Amniotic stem cell (primary cell): ENCODE measurements at regions not wholly inside any gene's neighbourhood (a gene's known extent, or its start where the extent isn't known, plus 50 kb on each side); places are given as distances from the start of the nearest gene placed in this dataset.
A peak's percentile ranks its signal among the peaks of the same experiment; 100 is the strongest.
"Not testable (repeated sequence)": the region's sequence is repeated elsewhere in the genome, so short reads cannot be mapped to it uniquely, and the experiment has no call there.

Experiments used
- DNase-seq: peaks from one replicate; lab custom pipeline; 2025; lab: John Stamatoyannopoulos, UW

DNA sequence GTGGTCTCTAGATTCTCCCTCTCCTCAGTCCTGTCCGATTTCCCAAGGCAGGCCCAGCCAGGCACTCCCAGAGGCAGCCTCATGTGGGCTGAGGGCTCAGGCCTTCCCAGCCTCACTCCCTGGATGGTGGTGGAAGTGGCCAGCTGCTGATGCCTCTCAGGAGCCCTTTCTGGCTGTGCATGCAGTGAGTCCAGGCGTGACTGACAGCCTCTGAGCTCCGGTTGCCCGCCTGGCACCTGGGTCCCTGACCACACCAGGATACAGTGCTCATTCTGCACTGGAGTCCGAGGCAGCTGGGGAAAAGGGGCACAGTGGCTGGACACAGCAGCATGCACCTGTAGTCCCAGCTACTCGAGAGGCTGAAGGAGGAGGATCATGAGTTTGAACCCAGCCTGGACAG, 132.6 kb downstream of the CUL2 start:
- no peak for DNase-seq

DNA sequence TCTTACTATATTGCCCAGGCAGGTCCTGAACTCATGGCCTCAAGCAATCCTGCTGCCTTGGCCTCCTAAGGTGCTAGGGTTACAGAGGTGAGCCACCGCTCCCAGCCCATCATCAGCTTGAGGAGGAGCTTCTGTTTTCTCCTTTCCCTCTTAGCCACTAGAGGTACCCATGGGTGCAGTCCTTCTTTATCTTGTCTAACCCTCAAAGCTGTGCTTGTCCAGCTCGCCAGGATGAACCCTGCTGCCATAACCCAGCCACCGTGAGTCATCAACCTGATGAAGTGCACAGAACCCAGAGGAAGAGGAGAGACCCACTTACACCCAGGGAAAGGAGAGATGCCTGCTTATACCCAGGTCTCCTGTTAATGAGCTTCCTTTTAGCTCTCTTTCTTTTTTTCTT, 133.4 kb downstream of the CUL2 start:
- no peak for DNase-seq

DNA sequence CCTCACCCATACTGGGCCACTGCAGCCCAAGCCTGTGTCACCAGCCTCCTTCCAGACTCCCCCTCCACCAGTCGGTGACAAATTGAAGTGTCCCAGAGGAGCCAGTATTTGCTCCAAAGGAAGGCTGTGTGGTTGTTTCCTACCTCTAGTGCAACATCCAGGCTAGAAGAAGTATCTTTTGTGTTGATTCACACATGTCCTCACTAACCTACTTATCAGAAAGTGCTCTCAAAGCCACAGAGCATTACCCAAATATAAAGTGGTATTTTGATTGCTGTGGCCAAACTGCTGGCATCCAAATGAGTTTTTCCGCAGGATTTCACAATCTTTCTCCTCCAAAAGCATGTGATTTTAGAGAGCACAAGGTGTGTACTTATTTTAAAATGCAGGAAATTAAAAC, 134.8 kb downstream of the CUL2 start:
- no peak for DNase-seq

DNA sequence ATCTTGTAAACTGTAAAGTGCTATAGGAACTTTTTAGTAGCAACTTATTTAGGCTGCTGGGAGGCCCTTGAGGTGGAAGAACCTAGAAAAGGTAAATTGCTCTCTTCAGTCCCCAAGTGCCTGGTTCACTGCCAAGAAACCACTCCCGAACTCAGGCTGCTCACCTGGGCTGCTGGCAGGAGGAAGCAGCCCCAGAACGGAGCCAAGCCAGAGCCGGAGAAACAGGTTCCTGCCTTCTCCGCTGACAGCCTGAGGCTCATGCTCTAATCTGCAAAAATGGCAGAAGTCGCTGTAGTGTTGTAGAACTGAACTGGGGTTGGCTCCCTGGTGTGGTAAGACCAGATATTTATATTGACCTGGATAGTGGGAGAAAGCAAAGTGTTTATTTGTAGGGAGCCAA, 136.0 kb downstream of the CUL2 start:
- no peak for DNase-seq

DNA sequence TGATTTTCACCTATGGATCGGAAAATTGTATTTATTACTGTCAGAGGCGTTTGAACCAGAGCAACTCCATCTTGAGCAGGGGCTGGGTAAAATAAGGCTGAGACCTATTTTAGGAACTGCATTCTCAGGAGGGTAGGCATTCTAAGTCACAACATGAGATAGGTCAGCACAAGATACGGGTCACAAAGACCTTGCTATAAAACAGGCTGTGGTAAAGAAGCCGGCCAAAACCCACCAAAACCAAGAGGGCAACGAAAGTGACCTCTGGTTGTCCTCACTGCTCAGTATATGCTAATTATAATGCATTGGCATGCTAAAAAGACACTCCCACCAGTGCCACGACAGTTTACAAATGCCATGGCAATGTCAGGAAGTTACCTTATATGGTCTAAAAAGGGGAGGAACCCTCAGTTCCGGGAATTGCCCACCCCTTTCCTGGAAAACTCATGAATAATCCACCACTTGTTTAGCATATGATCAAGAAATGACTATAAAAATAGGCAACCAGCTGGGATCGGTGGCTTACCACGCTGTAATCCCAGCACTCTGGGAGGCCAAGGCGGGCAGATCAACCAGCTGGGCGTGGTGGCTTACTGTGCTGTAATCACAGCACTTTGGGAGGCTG, 136.3 kb upstream of the PARD3 start:
- not testable (repeated sequence) for DNase-seq

DNA sequence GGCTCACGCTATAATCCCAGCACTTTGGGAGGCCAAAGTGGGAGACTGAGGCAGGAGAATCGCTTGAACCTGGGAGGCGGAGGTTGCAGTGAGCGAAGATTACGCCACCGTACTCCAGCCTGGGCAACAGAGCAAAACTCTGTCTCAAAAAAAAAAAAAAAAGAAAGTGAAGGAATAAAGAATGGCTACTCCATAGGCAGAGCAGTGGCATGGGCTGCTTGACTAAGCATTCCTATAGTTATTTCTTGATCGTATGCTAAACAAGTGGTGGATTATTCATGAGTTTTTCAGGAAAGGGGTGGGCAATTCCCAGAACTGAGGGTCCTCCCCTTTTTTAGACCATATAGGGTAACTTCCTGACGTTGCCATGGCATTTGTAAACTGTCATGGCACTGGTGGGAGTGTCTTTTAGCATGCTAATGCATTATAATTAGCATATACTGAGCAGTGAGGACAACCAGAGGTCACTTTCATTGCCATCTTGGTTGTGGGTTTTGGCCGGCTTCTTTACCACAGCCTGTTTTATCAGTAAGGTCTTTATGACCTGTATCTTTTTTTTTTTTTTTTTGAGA, 130.9 kb upstream of the PARD3 start:
- not testable (repeated sequence) for DNase-seq

DNA sequence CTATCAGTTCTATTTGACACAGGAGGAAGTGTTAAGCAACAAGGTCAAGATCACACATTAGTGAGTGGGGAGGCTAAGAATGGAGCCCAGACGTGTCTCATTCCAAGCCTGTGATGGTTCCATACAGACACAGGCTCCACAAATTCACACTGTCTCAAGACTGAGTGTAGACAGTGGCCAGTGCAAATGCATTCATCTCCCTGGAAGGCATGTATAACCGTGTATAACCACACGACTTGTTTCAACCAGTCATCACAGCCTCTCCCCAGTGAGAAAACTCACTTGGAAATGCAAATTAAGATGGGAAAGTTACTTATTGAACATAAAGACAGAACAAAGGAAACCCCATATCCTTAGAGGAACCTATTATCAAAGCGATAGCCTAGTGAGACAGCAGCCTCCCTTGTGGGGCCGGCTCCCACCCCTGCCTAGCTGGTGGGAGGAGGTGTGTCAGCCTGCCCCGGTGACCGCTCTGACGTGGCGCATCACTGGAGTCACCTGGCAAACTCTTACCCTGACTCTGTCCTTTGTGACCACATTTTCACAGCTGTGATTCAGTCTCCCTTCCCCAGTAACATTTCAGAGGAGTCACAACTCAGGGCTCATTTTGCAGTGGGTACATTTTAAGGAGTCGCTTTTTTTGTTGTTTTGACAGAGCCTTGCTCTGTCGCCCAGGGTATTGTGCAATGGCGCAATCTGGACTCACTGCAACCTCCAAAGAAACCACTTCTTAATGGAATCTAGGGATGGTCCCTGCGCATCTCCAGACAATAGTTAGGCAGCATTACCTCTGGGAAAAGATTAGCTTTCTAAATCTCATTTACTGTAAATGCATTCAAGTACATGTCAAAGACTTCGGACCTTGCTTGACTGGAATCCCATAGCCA, 126.6 kb upstream of the PARD3 start:
- no peak for DNase-seq

DNA sequence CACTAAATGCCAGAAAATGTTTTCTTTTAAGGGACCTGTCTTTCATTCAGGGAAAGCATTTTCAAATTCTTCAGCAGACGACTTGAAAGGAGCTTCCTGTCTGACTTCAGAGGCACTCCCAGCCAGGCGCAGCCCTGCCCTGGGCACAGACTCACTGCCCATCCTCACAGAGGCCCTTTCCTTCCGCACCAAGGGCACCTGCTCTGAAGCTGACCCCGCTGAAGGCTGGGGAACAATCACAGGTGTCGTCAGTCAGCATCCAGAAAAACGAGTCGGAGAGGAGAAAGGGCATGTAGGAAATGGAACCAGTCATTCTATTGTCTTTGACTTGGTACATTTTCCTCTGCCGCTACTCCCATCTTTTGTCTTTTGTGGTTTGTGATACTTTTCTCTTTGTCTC, 125.3 kb upstream of the PARD3 start:
- no peak for DNase-seq

DNA sequence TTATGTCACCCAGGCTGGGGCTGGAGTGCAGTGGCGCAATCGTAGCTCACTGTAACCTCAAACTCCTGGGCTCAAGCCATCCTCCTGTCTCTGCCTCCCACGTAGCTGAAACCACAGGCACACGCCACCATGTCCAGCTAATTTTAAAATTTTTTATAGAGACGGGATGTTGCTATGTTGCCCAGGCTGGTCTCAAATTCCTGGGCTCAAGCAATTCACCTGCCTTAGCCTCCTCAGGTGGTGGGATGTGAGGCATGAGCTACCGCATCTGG, 123.2 kb upstream of the PARD3 start:
- no peak for DNase-seq

DNA sequence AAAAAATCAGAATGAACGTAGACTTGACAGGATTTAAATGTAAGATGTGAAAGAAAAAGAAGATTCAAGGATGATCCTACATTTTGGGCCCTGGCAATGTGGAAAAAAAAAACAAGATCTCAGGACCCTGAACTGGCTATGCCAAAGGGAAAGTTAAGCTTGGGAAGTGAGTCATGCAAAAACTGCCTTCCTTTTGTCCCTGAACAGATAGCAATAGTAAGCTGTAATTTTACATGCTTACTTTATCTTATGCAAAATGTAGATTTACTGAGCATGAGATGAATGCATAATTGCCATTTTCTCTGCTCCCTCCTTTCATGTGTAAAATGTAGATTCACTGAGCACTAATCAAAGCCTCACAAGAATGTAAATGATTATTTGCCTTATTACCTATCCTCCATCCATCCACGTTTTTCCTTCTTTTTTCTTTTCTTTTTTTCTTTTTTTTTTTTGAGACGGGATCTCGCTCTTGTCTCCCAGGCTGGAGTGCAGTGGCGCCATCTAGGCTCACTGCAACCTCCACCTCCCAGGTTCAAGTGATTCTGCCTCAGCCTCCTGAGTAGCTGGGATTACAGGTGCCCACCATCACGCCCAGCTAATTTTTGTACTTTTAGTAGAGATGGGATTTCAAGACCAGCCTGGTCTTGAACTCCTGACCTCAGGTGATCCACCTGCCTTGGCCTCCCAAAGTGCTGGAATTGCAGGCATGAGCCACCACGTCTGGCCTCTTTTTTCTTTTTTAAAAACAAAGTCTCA, 122.7 kb upstream of the PARD3 start:
- DNase-seq, result not testable (repeated sequence)

DNA sequence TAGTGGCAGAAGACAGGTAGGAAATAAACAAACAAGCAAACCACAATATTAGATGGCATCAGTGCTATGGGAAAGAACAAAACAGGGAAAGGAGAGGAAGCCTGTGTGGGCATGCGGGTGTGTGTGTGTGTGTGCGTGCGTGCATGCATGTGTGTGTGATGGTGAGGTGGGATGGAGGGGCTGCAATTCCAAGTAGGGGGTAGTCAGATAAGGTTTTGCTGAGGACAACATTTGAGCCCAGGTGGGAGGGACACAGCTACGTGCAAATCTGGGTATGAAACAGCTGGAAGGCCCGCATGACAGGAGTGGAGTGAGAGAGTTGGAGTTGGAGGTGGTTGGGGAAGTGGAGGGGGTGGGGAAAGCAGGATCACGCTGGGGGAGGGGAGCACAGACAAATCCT, 121.0 kb upstream of the PARD3 start:
- no peak for DNase-seq

DNA sequence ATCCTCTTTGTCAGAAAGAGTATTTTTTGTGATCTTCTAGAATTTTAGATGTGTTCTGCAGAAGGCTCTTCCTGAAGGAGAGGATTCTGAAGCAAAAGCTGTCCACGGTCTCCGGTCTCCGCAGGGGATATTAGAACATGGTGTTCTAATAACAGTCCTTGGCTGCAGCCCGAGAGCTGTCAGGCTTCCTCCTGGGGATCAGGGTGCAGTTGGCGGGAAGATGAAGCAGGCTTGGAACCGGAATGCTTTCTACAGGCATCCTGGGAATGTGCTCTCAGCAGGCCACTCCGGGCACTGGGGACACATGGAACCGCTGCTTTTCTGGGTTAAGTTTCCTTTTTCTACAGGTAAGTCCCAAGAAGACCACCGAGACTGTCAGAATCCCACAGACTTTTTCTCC, 118.6 kb upstream of the PARD3 start:
- no peak for DNase-seq

DNA sequence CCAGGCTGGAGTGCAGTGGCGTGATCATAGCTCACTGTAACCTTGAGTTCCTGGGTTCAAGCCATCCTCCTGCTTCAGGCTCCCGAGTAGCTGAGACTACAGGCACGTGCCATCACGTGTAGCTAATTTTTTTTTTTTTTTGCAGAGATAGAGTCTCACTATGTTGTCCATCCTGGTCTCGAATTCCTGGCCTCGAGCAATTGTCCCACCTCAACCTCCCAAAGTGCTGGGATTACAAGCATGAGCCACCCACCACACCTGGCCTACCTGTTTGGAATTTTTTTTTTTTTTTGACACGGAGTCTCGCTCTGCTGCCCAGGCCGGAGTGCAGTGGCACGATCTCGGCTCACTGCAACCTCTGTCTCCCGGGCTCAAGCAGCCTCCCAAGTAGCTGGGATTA, 117.1 kb upstream of the PARD3 start:
- DNase-seq, result no peak

DNA sequence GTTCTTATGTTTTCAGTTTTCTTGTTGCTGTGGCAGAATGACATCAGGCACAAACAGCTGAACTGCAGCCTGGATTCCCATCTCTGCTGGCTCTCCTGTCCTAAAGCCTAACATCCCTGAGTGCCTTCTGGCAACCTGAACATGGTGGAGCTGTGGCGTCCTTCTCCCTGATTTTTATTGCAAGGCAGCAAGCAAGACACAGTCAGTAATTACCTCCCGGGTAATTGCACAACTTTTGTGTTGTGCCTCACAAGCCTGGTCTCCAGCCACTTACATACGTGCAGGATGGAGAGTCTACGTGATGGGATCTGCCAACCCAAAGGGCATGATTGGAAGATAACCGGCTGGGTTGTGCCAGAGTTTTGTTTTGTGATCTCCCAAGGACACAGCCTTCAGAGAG, 116.1 kb upstream of the PARD3 start:
- DNase-seq, result no peak

DNA sequence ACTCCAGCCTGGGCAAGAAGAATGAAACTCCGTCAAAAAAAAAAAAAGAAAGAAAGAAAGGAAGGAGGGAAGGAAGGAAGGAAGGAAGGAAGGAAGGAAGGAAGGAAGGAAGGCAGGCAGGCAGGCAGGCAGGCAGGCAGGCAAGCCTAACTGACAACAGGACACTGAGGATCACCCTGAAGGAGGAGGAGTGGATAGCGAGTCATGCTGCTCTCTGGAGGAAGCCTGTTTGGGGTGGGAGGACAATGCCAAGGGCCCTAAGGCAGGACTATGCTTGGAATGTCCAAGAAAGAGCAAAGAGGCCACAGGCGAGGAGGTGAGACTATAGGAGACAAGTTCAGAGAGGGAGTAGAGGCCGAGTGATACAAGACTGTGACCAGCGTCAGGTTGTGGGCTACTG, 107.0 kb upstream of the PARD3 start:
- no peak for DNase-seq

DNA sequence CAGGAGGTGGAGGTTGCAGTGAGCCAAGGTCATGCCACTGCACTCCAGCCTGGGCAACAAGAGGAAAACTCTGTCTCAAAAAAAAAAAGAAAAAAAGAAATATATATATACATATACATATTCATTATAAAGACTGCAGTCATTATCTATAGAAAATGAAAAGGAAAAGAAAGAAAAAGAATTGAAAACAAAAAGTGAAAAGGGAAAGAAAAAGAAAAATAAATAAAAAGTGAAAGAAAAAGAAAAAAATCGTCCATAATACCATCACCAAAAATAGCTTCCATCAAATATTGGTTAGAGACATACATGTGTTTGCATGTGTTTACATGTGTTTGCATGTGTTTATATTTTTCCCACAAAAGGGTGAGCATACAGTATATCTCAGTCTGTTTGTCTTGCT, 105.5 kb upstream of the PARD3 start:
- DNase-seq, result no peak

DNA sequence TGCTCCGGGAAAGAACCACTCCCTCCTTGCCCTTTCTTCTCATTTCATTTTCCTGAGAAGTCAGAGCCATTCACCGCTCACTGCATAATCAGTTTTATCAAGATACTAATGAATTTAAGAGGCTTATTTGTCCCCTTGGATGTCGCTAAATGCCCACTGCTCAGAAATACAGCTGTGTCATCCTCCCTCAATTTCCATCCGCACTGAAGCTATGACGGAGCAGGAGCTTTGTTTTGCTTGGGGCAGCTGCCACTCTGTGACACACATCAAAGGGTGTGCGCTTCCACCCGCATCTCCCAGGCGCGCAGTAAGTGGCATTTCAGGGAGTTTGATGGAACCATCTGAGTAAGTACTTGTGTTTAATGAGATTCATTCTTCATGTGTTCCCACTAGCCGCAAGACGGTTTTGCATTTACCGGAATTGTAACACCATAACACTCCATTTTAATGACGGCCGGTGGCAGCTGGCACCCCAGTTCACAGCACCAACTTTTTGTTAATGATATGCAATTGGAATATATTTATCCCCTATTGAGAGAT, 103.8 kb upstream of the PARD3 start:
- no peak for DNase-seq

DNA sequence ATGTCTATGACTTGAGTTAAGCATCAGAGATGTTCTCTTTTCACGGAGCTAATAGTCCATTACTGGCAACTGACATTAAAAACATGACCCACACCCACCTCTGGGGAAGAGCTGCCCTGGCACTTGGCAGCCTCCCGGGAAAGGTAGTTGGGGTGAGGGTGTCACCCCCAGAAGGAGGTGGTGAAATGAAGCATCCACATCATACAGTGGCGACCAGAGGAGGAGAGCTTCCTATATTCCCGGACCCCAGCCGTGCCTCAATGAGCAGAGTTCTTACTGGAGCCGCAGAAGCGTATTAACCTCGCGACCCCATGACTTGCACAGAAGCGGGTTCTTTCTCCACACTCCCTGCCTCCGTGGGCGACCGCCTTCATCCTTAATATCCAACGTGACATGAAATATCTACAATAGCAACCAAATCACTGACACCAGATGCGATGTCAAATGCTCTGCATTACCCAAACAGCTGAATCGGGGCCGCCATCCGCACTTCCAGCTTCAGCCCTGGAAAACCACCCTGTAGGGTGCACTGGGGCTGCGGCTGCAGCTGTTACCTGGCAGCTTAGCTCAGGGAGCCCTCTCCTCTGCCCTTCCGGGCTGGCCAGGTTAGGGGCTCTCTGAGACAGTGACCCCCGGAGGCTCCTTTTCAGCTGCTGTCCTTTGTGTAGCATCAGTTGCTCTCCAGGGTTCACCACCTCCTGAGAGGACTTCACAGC, 103.1 kb upstream of the PARD3 start:
- DNase-seq, result no peak

DNA sequence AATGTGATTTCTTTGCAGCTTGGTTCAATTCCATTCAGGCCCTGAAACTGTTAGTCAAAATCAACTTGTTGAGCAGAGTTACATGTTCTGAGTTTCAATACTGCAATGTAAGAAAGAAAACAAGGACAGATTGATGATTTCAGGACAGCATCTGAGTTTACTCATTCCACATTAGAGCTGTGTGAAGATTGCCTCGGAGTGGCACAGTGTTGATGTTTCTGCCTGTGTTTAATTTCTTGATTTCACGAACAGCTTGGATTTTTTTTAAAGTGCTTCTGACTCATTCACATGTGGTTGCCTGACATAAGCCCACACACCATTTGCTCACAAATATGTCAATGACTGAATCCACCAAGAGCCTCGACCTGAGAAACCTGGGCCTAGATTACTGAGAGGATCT, 101.2 kb upstream of the PARD3 start:
- peak; percentile 40 for DNase-seq

DNA sequence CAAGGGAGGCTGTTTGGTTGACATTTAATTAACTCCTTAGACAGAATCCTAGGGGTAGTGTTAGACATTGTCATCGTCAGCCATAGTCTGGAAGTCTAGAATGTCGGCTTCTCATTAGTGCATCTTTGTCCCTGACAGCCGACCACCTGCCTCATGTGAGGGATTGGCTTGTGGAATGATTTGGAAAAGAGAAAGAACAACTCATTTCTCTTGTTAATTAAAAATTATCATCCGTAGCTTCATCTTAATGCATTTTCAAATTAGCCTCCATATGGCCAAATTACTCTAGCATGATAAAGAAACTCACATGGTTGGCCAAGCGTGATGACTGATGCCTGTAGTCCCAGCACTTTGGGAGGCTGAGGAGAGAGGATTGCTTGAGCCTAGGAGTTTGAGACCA, 97.7 kb upstream of the PARD3 start:
- DNase-seq, result no peak

DNA sequence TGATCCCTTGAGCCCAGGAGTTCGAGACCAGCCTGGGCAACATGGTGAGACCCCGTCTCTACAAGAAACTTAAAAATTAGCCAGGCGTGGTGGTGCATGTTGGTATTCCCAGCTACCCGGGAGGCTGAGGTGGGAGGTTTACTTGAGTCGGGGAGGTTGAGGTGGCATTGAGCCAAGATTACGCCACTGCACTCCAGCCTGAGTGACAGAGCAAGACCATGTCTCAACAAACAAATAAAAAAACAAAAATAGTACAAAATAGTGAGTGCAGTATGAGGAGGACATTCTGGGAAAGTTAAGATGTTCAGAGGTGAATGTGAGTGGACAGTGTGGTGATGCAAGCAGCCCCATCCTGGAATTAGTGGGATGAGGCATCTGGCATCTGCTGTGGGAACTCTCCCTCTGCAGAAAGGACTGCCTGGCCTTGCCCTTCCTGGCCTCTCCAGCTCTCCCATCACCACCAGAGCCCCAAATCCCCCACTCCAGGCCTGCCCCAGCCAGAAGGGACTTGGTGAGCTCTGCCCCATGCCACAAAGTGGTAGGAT, 96.6 kb upstream of the PARD3 start:
- no peak for DNase-seq

DNA sequence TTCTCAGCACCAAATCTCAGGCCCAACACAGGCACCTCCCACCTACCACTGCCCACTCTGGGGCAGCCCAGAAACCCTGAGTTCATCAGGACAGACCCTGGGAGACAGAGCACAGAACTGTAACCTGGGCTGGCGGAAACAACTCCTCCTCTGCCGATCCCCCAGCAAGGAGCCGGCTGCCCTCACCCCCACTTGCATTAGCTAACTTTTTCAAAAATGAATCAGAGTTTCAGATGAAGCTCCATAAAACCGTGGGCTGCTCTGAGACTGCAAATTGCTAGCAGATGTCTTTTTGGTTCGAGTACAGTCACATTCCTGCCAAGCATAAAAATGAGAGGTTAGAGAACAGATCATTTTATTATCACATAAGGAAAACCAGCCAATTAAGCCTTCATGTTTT, 93.4 kb upstream of the PARD3 start:
- DNase-seq, result peak; percentile 80
